GM12892 (cell line): ENCODE measurements at regions not wholly inside any gene's neighbourhood (a gene's known extent, or its start where the extent isn't known, plus 50 kb on each side); places are given as distances from the start of the nearest gene placed in this dataset.

Source experiments
- POLR2A ChIP-seq: IDR thresholded peaks from 2 replicates; pipeline ENCODE4 v1.6.1; 2011; ENCODE audit warnings: low read depth, low read length, control low read depth
- TAF1 ChIP-seq: IDR thresholded peaks from 2 replicates; pipeline ENCODE4 v1.6.1; 2011; ENCODE audit warnings: low read depth, mild to moderate bottlenecking, control low read depth, low read length, borderline replicate concordance

GRCh38 chr12:124242529-124243065 is 52.3 kb upstream of the RFLNA start:
- no peak for TF ChIP-seq POLR2A
- TF ChIP-seq TAF1, result no peak
